Pancreas (tissue), 10 donors: ENCODE measurements at regions not wholly inside any gene's neighbourhood (a gene's known extent, or its start where the extent isn't known, plus 50 kb on each side); places are given as distances from the start of the nearest gene placed in this dataset.

Experiments
- ATAC-seq, 4 donors: fragments of 200-7000 bp; cut with Tn5 transposase; one replicate each; pipeline versions ENCODE4 v1.8.0 to v1.9.1; 2020; ENCODE audit warnings: mild to moderate bottlenecking in 4 of 4, moderate library complexity in 4 of 4
- DNase-seq, 6 donors: peaks; one replicate each; pipeline ENCODE4 v3.0.0-alpha.2; 2020
- FAIRE-seq: peaks from 2 replicates; lab custom pipeline; 2012; peaks lifted over from hg19 to GRCh38; lab: Jason Lieb, UNC
- H3K27ac ChIP-seq, 4 donors: fragments of 200-600 bp; sonication (generic); 1 replicate in 3 of 4; 2 replicates in 1 of 4; pipeline versions ENCODE4 v1.5.0 to v1.8.0; 2020
- H3K27me3 ChIP-seq, 4 donors: fragments of 200-600 bp; one replicate each; pipeline ENCODE4 v1.8.0; 2021
- H3K36me3 ChIP-seq, 3 donors: fragments of 200-600 bp; sonication (generic) in 1 of 3; one replicate each; pipeline versions ENCODE4 v1.5.0 to v1.8.0; 2020 to 2021
- H3K4me1 ChIP-seq, 3 donors: fragments of 200-600 bp; one replicate each; pipeline ENCODE4 v1.8.0; 2021
- H3K4me3 ChIP-seq, 4 donors: fragments of 200-600 bp; sonication (generic) in 2 of 4; one replicate each; pipeline versions ENCODE4 v1.5.0 to v1.8.0; 2020 to 2021
- H3K9me3 ChIP-seq, 4 donors: fragments of 200-600 bp; one replicate each; pipeline ENCODE4 v1.8.0; 2021
- CTCF ChIP-seq, 4 donors: fragments of 200-600 bp; sonication (generic) in 3 of 4; IDR thresholded peaks; one replicate each; pipeline versions ENCODE4 v1.5.0 to v1.8.0; 2021; ENCODE audit warnings: antibody characterized with exemption in 4 of 4
- WGBS, 2 donors: extraction: QIAGEN DNeasy Blood & Tissue Kit; methylation state at CpG; one replicate each; pipeline ENCODE4 v1.1.7; 2013; 5-methylcytosine and 5-hydroxymethylcytosine counted together
- intact Hi-C, 3 donors: fragments of 100-400 bp; cut with DNase I; formaldehyde crosslinking; loops; one replicate each; pipeline versions ENCODE4 v1.11.1 to v1.14.2; 2022
- donor health status: healthy with polysubstance abuse.
- donor health status: DM: no; HTN: no; CAD: no; lungs with moderate emphysema.
- donor health status: DM: no; HTN: no; CAD: no.
- donor health status: control.
- donor health status: control.
- donor health status: Bipolar disorder and iron deficiency.
- donor health status: DM: yes; HTN: yes; CAD: no.
- donor health status: DM: no; HTN: no; CAD: no.
- donor health status: DM: no; HTN: no; CAD: no.
- donor health status: DM: yes; HTN: yes; CAD: no.

GRCh38 chr4:3877236-3877635 is 111.1 kb downstream of the ADRA2C start:
- no peak for TF ChIP-seq CTCF (IDR thresholded peaks at IDR 0.05)
- Histone ChIP-seq H3K27ac (no peak overlapping the region), H3K4me3 (no peak overlapping the region), H3K36me3 (no peaks in the 10 kb centered on the region), H3K4me1 (no peaks in the 10 kb centered on the region), H3K9me3 (no peaks in the 10 kb centered on the region), H3K27me3 (peaks cover 0 to 8% (median 3%) of the 10 kb centered on the region in 4 donors)
- intact Hi-C loops: loop anchor here in 1 of 3 donors (10.0 kb wide), 1 partner anchor 122 kb away; no protein-coding TSS in a partner anchor
- no peak for DNase-seq
- FAIRE-seq: no peak
- ATAC-seq: no peak

- no peak overlapping the region for H3K27ac ChIP-seq
- DNase-seq (no peak), FAIRE-seq (no peak), ATAC-seq (no peak)
- TF ChIP-seq CTCF (IDR thresholded peaks at IDR 0.05): no peak
- H3K4me1 ChIP-seq: no peaks in the 10 kb centered on the region
- no peaks in the 10 kb centered on the region for H3K9me3 ChIP-seq
- H3K27me3 ChIP-seq: peaks cover 0 to 8% (median 2%) of the 10 kb centered on the region in 4 donors
- no peak overlapping the region for H3K4me3 ChIP-seq
- 75 to 76% methylated on average over 1 of the region's 1 CpG for WGBS, 2 donors
- no peaks in the 10 kb centered on the region for H3K36me3 ChIP-seq
- intact Hi-C loops: loop anchor here in 1 of 3 donors (10.0 kb wide), 1 partner anchor 123 kb away; no protein-coding TSS in a partner anchor
These were observed 111.7 kb downstream of the ADRA2C start for GRCh38 chr4:3877868-3878267.

GRCh38 chr4:3878678-3879077 is 112.5 kb downstream of the ADRA2C start:
- Histone ChIP-seq H3K27me3 (peaks cover 0 to 8% (median 0%) of the 10 kb centered on the region in 4 donors), H3K36me3 (no peaks in the 10 kb centered on the region), H3K4me1 (no peaks in the 10 kb centered on the region), H3K27ac (no peak overlapping the region), H3K4me3 (no peak overlapping the region), H3K9me3 (no peaks in the 10 kb centered on the region)
- TF ChIP-seq CTCF (IDR thresholded peaks at IDR 0.05): no peak
- no peak for FAIRE-seq
- no peak for ATAC-seq
- intact Hi-C loops: loop anchor here in 1 of 3 donors (10.0 kb wide), 1 partner anchor 124 kb away; no protein-coding TSS in a partner anchor
- no peak for DNase-seq
- 40 to 48% methylated on average over 2 of the region's 2 CpGs for WGBS, 2 donors

GRCh38 chr4:3879681-3880614 is 113.8 kb downstream of the ADRA2C start:
- ATAC-seq (peak in 2 of 4 donors; percentile 18 to 29), DNase-seq (no peak), FAIRE-seq (no peak)
- H3K27me3 ChIP-seq: peaks cover 0 to 8% (median 0%) of the 10 kb centered on the region in 4 donors
- H3K9me3 ChIP-seq: no peaks in the 10 kb centered on the region
- WGBS, 2 donors: 15 to 23% methylated on average over 41 to 46 of the region's 46 CpGs
- no peak overlapping the region for H3K4me3 ChIP-seq
- no peak for TF ChIP-seq CTCF (IDR thresholded peaks at IDR 0.05)
- no peaks in the 10 kb centered on the region for H3K36me3 ChIP-seq
- no peaks in the 10 kb centered on the region for H3K4me1 ChIP-seq
- no peak overlapping the region for H3K27ac ChIP-seq
- intact Hi-C loops: loop anchor here in 1 of 3 donors (10.0 kb wide), 1 partner anchor 125 kb away; no protein-coding TSS in a partner anchor
